SIG-M5 treated with dmso at 0.1 percent for 504 hours (cell line): ENCODE measurements at regions not wholly inside any gene's neighbourhood (a gene's known extent, or its start where the extent isn't known, plus 50 kb on each side); places are given as distances from the start of the nearest gene placed in this dataset.
"Not testable (repeated sequence)": the region's sequence is repeated elsewhere in the genome, so short reads cannot be mapped to it uniquely, and the experiment has no call there.

ENCODE experiments used
- DNase-seq: peaks from one replicate; lab custom pipeline; 2025; ENCODE audit not compliant: unreplicated experiment; lab: John Stamatoyannopoulos, UW

- no peak for DNase-seq
These were observed 56.2 kb upstream of the LRRTM4 start for GRCh38 chr2:77578354-77578753.

- no peak for DNase-seq
These were observed 57.0 kb upstream of the LRRTM4 start for GRCh38 chr2:77579076-77579769.

DNA sequence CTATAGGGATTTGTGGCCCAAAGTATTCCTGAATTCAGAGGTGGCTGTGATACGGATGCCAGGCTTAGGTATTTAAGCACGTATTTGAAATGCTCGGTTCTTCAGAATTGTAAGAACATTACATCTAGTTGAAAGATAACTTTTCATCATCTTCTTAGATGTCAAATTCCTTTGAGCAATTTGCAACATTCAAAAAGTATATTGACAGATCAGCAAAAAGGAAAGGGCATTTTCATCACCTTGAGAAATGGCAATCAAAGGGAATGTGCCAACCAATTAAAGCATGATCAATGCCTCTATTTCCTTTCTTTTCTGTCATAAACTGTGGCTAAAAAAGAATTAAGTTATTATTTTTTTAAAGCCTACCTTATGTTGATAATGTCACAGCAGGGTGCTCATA is 66.3 kb upstream of the LRRTM4 start:
- no peak for DNase-seq

DNA sequence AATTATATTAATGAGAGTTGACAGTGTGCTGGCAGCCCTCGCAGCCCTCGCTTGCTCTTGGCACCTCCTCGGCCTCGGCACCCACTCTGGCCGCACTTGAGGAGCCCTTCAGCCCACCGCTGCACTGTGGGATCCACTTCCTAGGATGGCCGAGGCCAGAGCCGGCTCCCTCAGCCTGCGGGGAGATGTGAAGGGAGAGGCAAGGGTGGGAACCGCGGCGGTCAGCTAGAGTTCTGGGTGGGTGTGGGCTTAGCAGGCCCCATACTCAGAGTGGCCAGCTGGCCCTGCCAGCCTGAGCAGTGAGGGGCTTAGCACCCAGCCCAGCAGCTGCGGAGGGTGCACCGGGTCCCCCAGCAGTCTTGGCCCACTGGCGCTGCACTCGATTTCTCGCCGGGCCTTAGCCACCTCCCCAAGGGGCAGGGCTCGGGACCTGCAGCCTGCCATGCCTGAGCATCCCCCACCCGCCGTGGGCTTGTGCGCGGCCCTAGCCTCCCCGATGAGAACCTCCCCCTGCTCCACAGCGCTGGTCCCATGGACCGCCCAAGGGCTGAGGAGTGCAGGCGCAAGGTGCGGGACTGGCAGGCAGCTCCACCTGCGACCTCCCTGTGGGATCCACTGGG is 68.2 kb upstream of the LRRTM4 start:
- DNase-seq = no peak

- not testable (repeated sequence) for DNase-seq
These were observed 70.8 kb upstream of the LRRTM4 start for GRCh38 chr2:77592955-77593354.

GRCh38 chr2:77602771-77603170 is 80.6 kb upstream of the LRRTM4 start:
- DNase-seq = no peak

DNA sequence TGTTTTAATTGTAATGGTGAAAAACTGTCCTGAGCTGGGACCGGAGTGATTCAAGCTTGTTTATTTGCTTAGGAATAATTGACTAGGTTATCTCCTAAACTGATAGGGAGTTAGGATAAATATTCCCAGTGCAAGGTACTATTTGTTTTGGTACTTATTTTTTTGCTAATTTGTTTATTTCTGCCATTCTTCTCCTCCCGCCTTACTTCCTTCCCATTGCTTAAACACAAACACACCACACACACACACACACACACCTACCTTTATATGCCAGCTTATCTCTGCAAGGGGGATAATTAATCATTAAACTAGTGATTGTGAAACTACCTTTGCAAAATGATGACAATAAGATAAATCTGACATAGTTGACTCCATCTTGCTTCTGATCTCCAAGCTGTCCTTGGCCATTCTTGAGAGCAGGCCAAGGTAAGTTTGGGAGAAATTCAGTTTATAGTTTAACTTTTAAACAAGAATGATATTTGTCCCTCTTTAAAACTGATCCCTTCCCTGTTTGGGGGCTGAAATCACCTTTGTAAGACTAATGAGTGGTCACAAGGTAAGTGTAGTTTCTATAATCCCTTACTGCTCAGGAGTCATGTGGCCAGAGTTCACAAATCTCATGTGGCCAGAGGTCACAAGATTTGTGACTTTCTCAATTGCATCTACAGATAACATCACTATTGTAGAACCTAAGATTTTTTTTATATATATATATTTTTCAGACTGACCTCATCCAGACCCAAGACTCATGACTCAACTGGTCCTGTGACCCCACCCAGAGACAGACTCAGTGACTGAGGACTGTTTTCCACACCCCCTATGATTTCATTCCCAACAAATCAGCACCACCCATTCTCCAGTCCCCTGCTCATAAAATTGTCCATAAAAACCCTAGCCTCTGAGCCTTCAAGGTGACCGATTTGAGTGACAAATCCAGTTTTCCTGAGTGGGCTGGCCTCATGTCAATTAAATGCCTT is 83.1 kb upstream of the LRRTM4 start:
- no peak for DNase-seq

GRCh38 chr2:77608510-77608909 is 86.3 kb upstream of the LRRTM4 start:
- no peak for DNase-seq

- no peak for DNase-seq
These were observed 107.4 kb upstream of the LRRTM4 start for GRCh38 chr2:77629539-77629938.

DNA sequence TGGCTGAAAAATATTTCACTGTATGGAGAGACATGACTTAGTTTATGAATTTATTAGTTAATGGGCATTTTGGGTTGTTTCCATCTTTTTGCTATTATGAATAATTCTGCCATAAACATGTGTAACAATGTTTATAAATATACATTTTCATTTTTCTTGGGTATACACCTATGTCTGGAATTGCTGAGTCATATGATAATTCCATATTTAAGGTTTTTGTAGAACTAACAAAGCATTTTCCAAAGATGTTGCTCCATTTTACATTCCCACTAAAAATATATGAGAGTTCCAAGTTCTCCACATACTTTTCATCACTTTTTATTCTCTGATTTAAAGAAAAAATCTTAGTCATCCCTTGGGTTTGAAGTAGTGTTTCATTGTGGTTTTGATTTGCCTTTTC is 108.8 kb upstream of the LRRTM4 start:
- no peak for DNase-seq

DNA sequence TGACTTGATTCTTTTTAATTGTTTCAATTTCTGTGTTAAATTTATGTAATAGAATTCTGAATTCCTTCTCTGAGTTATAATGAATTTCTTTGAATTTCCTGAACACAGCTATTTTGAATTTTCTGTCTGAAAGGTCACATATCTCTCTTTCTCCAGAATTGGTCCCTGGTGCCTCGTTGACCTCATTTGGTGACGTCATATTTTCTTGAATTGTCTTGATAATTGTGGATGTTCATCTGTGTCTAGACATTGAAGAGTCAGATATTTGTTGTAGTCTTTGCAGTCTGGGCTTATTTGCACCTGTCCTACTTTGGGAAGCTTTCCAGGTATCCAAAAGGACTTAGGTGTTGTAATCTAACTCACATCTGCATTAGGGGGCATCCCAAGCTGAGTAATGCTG is 111.4 kb upstream of the LRRTM4 start:
- DNase-seq = no peak

GRCh38 chr2:77640924-77641323 is 118.7 kb upstream of the LRRTM4 start:
- no peak for DNase-seq

- DNase-seq = no peak
These were observed 120.2 kb upstream of the LRRTM4 start for GRCh38 chr2:77642339-77642738.

GRCh38 chr2:77649856-77650255 is 127.7 kb upstream of the LRRTM4 start:
- no peak for DNase-seq

- no peak for DNase-seq
These were observed 130.3 kb upstream of the LRRTM4 start for GRCh38 chr2:77652499-77652898.

DNA sequence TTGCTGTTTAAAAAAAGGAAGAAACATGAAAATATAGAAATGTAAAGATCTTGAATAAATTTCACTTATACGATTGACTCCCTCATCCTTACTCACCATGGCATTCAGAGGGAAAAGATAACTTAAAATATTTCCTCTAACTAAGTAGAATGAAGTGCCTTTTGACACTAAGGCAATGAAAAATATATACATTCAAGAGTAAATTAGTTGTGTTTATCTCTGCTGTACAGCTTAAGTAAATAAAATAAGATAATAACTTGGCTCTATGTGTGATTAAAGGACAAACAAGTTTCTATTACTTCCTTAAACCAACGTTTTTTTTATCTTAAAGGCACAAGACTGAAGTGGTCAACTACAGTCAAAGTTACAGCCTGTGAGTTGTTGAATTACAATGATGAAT is 142.3 kb upstream of the LRRTM4 start:
- no peak for DNase-seq

DNA sequence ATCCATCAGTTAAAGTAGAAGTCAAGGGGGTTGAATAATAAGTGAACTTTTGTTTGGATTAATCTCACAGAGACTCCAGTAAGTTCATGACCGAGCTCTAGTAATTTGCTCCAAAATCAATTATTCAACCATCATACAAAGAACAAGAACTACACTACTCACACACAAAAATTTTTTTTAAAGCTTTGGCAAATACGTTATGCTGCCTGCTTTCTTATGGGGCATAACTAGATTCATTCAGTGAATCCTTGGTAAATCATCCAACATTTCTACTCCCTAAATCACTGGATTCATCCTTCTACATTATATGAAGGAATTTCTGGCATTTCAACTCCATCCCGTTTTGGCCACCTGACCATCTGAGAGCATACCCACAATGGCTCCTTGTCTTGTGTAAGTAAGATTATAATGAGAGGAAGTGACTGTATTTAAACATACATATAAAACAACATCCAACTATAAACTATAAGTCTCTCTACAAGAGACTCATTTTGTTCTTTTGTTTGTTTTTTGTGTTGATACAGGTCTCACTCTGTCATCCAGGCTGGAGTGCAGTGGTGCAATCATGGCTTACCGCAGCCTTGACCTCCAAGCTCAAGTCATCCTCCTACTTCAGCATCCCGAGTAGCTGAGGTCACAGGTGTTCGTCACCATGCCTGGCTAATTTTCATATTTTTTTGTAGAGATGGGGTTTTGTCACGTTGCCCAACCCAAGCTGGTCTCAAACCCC is 144.2 kb upstream of the LRRTM4 start:
- no peak for DNase-seq

- DNase-seq = not testable (repeated sequence)
These were observed 162.6 kb upstream of the LRRTM4 start for GRCh38 chr2:77684543-77685319.

GRCh38 chr2:77712601-77713000 is 190.4 kb upstream of the LRRTM4 start:
- DNase-seq = no peak

DNA sequence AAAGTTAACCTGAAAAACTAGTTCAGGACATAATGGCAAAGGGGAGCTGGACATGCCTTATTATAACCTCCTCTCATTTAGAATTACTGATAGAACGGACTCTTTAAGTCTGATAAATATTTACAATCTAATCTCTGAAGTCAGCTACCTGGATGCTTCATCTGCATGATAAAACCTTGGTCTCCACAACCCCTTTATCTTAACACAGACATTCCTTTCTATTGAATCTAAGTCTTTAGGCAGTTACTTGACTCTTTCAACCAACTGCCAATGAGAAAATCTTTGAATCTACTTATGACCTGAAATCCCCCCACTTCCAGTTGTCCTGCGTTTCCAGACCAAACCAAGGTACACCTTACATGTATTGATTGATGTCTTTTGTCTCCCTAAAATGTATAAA is 191.2 kb upstream of the LRRTM4 start:
- no peak for DNase-seq
